Pancreas (tissue), 10 donors: ENCODE measurements at regions not wholly inside any gene's neighbourhood (a gene's known extent, or its start where the extent isn't known, plus 50 kb on each side); places are given as distances from the start of the nearest gene placed in this dataset.

Experiments used
- ATAC-seq, 4 donors: fragments of 200-7000 bp; cut with Tn5 transposase; one replicate each; pipeline versions ENCODE4 v1.8.0 to v1.9.1; 2020; ENCODE audit warnings: mild to moderate bottlenecking in 4 of 4, moderate library complexity in 4 of 4
- DNase-seq, 6 donors: peaks; one replicate each; pipeline ENCODE4 v3.0.0-alpha.2; 2020
- FAIRE-seq: peaks from 2 replicates; lab custom pipeline; 2012; peaks lifted over from hg19 to GRCh38; lab: Jason Lieb, UNC
- H3K27ac ChIP-seq, 4 donors: fragments of 200-600 bp; sonication (generic); 1 replicate in 3 of 4; 2 replicates in 1 of 4; pipeline versions ENCODE4 v1.5.0 to v1.8.0; 2020
- H3K27me3 ChIP-seq, 4 donors: fragments of 200-600 bp; one replicate each; pipeline ENCODE4 v1.8.0; 2021
- H3K36me3 ChIP-seq, 3 donors: fragments of 200-600 bp; sonication (generic) in 1 of 3; one replicate each; pipeline versions ENCODE4 v1.5.0 to v1.8.0; 2020 to 2021
- H3K4me1 ChIP-seq, 3 donors: fragments of 200-600 bp; one replicate each; pipeline ENCODE4 v1.8.0; 2021
- H3K4me3 ChIP-seq, 4 donors: fragments of 200-600 bp; sonication (generic) in 2 of 4; one replicate each; pipeline versions ENCODE4 v1.5.0 to v1.8.0; 2020 to 2021
- H3K9me3 ChIP-seq, 4 donors: fragments of 200-600 bp; one replicate each; pipeline ENCODE4 v1.8.0; 2021
- WGBS, 2 donors: extraction: QIAGEN DNeasy Blood & Tissue Kit; methylation state at CpG; one replicate each; pipeline ENCODE4 v1.1.7; 2013; 5-methylcytosine and 5-hydroxymethylcytosine counted together
- intact Hi-C, 3 donors: fragments of 100-400 bp; cut with DNase I; formaldehyde crosslinking; loops; one replicate each; pipeline versions ENCODE4 v1.11.1 to v1.14.2; 2022
- TF ChIP-seq, protein P1 (sequence below), 4 donors: fragments of 200-600 bp; sonication (generic) in 3 of 4; IDR thresholded peaks; one replicate each; pipeline versions ENCODE4 v1.5.0 to v1.8.0; 2021; ENCODE audit warnings: antibody characterized with exemption in 4 of 4
- donor health status: healthy with polysubstance abuse.
- donor health status: DM: no; HTN: no; CAD: no; lungs with moderate emphysema.
- donor health status: DM: no; HTN: no; CAD: no.
- donor health status: control.
- donor health status: control.
- donor health status: Bipolar disorder and iron deficiency.
- donor health status: DM: yes; HTN: yes; CAD: no.
- donor health status: DM: no; HTN: no; CAD: no.
- donor health status: DM: no; HTN: no; CAD: no.
- donor health status: DM: yes; HTN: yes; CAD: no.

GRCh38 chr7:33705333-33705833 is 200.0 kb upstream of the BMPER start:
- TF ChIP-seq, protein P1, sequence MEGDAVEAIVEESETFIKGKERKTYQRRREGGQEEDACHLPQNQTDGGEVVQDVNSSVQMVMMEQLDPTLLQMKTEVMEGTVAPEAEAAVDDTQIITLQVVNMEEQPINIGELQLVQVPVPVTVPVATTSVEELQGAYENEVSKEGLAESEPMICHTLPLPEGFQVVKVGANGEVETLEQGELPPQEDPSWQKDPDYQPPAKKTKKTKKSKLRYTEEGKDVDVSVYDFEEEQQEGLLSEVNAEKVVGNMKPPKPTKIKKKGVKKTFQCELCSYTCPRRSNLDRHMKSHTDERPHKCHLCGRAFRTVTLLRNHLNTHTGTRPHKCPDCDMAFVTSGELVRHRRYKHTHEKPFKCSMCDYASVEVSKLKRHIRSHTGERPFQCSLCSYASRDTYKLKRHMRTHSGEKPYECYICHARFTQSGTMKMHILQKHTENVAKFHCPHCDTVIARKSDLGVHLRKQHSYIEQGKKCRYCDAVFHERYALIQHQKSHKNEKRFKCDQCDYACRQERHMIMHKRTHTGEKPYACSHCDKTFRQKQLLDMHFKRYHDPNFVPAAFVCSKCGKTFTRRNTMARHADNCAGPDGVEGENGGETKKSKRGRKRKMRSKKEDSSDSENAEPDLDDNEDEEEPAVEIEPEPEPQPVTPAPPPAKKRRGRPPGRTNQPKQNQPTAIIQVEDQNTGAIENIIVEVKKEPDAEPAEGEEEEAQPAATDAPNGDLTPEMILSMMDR (IDR thresholded peaks at IDR 0.05): no peak
- DNase-seq (no peak), FAIRE-seq (no peak), ATAC-seq (no peak)
- Histone ChIP-seq H3K9me3 (no peaks in the 10 kb centered on the region), H3K27me3 (no peaks in the 10 kb centered on the region), H3K36me3 (no peaks in the 10 kb centered on the region), H3K4me1 (no peaks in the 10 kb centered on the region), H3K27ac (no peak overlapping the region), H3K4me3 (no peak overlapping the region)
- WGBS, 2 donors: 83 to 86% methylated on average over 5 of the region's 5 CpGs
- intact Hi-C loops: no loop called here

GRCh38 chr7:33706186-33706585 is 199.2 kb upstream of the BMPER start:
- DNase-seq: no peak
- Histone ChIP-seq H3K36me3 (no peaks in the 10 kb centered on the region), H3K27ac (no peak overlapping the region), H3K9me3 (no peaks in the 10 kb centered on the region), H3K27me3 (no peaks in the 10 kb centered on the region), H3K4me3 (no peak overlapping the region), H3K4me1 (no peaks in the 10 kb centered on the region)
- TF ChIP-seq, protein P1 (IDR thresholded peaks at IDR 0.05): no peak
- intact Hi-C loops: no loop called here
- WGBS, 2 donors: 48 to 69% methylated on average over 2 of the region's 2 CpGs
- ATAC-seq: no peak
- no peak for FAIRE-seq

DNA sequence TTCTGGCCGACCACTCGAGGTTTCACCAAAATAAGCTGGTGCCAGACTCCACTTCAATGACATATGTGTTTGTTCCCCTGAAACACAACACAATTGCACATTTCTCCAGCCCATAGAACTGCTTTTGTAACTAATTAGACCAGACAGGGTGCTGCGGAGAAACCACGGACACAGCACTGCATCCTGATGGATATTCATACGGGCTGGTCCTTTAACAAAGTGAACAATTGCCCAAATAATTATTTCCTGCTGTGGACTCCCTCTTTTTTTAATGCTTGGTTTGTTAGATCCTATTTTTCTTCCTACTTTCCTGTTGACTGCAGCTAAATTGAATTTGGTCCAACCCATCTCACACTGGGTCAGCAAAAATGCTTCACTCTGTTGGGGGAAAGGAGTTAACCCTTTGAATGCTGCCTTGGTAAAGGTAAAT is 198.6 kb upstream of the BMPER start:
- Histone ChIP-seq H3K4me3 (no peak overlapping the region), H3K27me3 (no peaks in the 10 kb centered on the region), H3K27ac (no peak overlapping the region), H3K36me3 (no peaks in the 10 kb centered on the region), H3K4me1 (no peaks in the 10 kb centered on the region), H3K9me3 (no peaks in the 10 kb centered on the region)
- no peak for FAIRE-seq
- TF ChIP-seq, protein P1 (IDR thresholded peaks at IDR 0.05): no peak
- ATAC-seq: no peak
- no peak for DNase-seq
- intact Hi-C loops: no loop called here
- whole genome bisulfite sequencing, 2 donors: 48 to 52% methylated on average over 5 of the region's 5 CpGs

DNA sequence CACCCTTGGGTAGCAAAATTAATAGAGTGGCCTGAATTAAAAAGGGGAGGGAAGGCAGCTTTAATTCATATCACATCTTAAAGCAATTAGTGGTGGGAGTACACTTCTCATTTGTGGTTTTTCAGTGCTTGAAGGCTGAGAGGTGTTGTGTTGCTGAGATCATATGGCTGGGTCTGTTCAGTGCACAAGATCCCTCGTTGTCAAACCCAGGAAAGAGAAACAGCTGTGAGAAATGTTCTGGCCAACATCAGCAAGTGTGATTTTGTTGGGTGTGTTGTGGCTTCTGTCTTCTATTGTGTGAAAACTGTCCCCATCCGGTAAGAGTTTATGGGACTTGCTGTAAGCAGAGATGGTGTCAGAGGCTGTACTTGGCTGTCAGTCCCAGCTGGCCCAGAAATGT is 197.9 kb upstream of the BMPER start:
- Histone ChIP-seq H3K4me3 (no peak overlapping the region), H3K27me3 (no peaks in the 10 kb centered on the region), H3K27ac (no peak overlapping the region), H3K9me3 (no peaks in the 10 kb centered on the region), H3K4me1 (no peaks in the 10 kb centered on the region), H3K36me3 (no peaks in the 10 kb centered on the region)
- WGBS, 2 donors: 62 to 64% methylated on average over 2 of the region's 2 CpGs
- no peak for ATAC-seq
- no peak for DNase-seq
- no peak for FAIRE-seq
- intact Hi-C loops: no loop called here
- TF ChIP-seq, protein P1 (IDR thresholded peaks at IDR 0.05): no peak

DNA sequence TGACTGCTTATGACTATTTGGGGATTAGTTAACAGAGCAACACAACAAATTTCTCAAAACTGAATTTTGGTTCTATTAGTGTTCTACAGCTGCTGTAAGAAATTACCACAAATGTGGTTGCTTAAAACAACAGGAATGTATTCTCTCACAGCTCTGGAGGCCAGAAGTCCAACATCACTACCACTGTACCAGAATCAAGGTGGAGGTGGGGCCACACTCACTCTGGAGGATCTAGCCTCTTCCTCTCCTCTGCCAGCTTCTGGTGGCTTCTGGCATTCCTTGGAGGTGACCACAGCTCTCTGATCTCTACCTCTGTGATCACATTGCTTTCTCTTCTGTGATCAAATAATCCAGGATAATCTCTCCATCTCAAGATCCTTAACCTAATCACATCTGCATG is 194.7 kb upstream of the BMPER start:
- FAIRE-seq (no peak), ATAC-seq (no peak)

More for the DNA sequence above, 194.7 kb upstream of the BMPER start:
- H3K27me3 ChIP-seq: no peaks in the 10 kb centered on the region
- no peak for DNase-seq
- TF ChIP-seq, protein P1 (IDR thresholded peaks at IDR 0.05): no peak
- no peak overlapping the region for H3K27ac ChIP-seq
- H3K36me3 ChIP-seq: no peaks in the 10 kb centered on the region
- H3K4me3 ChIP-seq: no peak overlapping the region
- H3K9me3 ChIP-seq: no peaks in the 10 kb centered on the region
- intact Hi-C loops: no loop called here
- no peaks in the 10 kb centered on the region for H3K4me1 ChIP-seq
